ENCODE measurements at regions not wholly inside any gene's neighbourhood (a gene's known extent, or its start where the extent isn't known, plus 50 kb on each side); places are given as distances from the start of the nearest gene placed in this dataset.

DNA sequence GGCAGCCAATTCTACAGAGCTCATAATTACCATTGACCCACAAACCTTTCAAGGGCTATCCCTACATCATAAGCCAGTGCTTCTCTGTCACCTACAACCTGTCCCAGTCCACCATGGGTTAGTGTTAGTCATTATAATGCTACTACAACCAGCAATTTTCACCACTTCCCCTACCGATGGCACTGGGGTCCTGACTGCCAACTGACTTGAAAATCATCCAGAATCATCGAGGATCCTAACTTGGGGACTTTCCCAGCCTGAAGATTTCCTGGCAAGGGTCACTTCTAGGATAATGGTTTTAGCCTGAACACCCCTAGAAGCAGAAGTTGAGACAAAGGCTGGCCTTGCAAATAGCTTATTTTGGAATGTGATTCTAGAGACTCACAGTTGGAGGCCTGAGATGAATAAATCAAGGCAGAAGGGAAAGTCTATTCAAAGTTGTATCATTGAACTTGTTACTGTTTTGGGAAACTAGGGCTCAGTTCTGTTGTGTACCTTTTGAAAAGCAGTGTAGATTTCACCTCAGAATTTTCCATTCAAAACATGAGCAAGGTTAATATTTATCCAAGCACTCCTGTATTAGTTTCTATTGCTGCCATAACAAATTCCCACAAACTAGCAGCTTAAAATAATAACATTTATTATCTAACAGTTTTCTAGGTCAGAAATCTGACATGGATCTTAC lies 633.0 kb downstream of the LRRC70 start:
- no peak for DNase-seq
- Histone ChIP-seq H3K79me2 (ENCODE audit: low read length) (no peaks in the 10 kb centered on the region), H3K27me3 (replicated peaks; ENCODE audit: insufficient read depth, low read length) (no peaks in the 10 kb centered on the region), H3K9me2 (replicated peaks; ENCODE audit: insufficient read depth, low read length) (no peaks in the 10 kb centered on the region), H3K27ac (ENCODE audit: low read length) (no peak overlapping the region), H3K9me3 (replicated peaks; ENCODE audit: insufficient read depth, low read length) (no peaks in the 10 kb centered on the region), H3K4me2 (ENCODE audit: low read depth, low read length) (no peak overlapping the region), H3K4me1 (ENCODE audit: low read length) (no peaks in the 10 kb centered on the region), H3K4me3 (ENCODE audit: low read length) (no peak overlapping the region), H3F3A (ENCODE audit: insufficient read depth, low read length) (no peaks in the 10 kb centered on the region), H4K20me1 (ENCODE audit: insufficient read depth, low read length) (no peaks in the 10 kb centered on the region), H3K9ac (ENCODE audit: low read length) (no peak overlapping the region), H3K36me3 (replicated peaks; ENCODE audit: insufficient read depth, low read length) (no peaks in the 10 kb centered on the region), H2AFZ (ENCODE audit: low read length) (no peak overlapping the region)
- TF ChIP-seq EZH2phosphoT487 (IDR thresholded peaks at IDR 0.05; ENCODE audit: low read length) (no peak), EZH2 (optimal IDR thresholded peaks at IDR 0.05; ENCODE audit: low read depth, low read length) (no peak)
- TF ChIP-seq, protein P1, sequence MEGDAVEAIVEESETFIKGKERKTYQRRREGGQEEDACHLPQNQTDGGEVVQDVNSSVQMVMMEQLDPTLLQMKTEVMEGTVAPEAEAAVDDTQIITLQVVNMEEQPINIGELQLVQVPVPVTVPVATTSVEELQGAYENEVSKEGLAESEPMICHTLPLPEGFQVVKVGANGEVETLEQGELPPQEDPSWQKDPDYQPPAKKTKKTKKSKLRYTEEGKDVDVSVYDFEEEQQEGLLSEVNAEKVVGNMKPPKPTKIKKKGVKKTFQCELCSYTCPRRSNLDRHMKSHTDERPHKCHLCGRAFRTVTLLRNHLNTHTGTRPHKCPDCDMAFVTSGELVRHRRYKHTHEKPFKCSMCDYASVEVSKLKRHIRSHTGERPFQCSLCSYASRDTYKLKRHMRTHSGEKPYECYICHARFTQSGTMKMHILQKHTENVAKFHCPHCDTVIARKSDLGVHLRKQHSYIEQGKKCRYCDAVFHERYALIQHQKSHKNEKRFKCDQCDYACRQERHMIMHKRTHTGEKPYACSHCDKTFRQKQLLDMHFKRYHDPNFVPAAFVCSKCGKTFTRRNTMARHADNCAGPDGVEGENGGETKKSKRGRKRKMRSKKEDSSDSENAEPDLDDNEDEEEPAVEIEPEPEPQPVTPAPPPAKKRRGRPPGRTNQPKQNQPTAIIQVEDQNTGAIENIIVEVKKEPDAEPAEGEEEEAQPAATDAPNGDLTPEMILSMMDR (IDR thresholded peaks at IDR 0.05; ENCODE audit: low read length), result no peak

- TF ChIP-seq EZH2phosphoT487 (IDR thresholded peaks at IDR 0.05; ENCODE audit: low read length), result no peak
- TF ChIP-seq EZH2 (optimal IDR thresholded peaks at IDR 0.05; ENCODE audit: low read depth, low read length), result no peak
- TF ChIP-seq, protein P1 (IDR thresholded peaks at IDR 0.05; ENCODE audit: low read length), result no peak
- Histone ChIP-seq H3K79me2 (ENCODE audit: low read length) (no peaks in the 10 kb centered on the region), H4K20me1 (ENCODE audit: insufficient read depth, low read length) (no peaks in the 10 kb centered on the region), H3K36me3 (replicated peaks; ENCODE audit: insufficient read depth, low read length) (no peaks in the 10 kb centered on the region), H3K27ac (ENCODE audit: low read length) (no peak overlapping the region), H3K4me1 (ENCODE audit: low read length) (no peaks in the 10 kb centered on the region), H3K4me3 (ENCODE audit: low read length) (no peak overlapping the region), H3K4me2 (ENCODE audit: low read depth, low read length) (no peak overlapping the region), H3F3A (ENCODE audit: insufficient read depth, low read length) (no peaks in the 10 kb centered on the region), H3K9ac (ENCODE audit: low read length) (no peak overlapping the region), H3K27me3 (replicated peaks; ENCODE audit: insufficient read depth, low read length) (no peaks in the 10 kb centered on the region), H3K9me3 (replicated peaks; ENCODE audit: insufficient read depth, low read length) (no peaks in the 10 kb centered on the region), H3K9me2 (replicated peaks; ENCODE audit: insufficient read depth, low read length) (no peaks in the 10 kb centered on the region), H2AFZ (ENCODE audit: low read length) (no peak overlapping the region)
- DNase-seq, result no peak
These were observed 627.4 kb downstream of the LRRC70 start for GRCh38 chr5:63205976-63206375.

GRCh38 chr5:63201738-63202137 lies 623.1 kb downstream of the LRRC70 start:
- no peaks in the 10 kb centered on the region for H3K9me3 ChIP-seq (replicated peaks; ENCODE audit: insufficient read depth, low read length)
- no peaks in the 10 kb centered on the region for H3K9me2 ChIP-seq (replicated peaks; ENCODE audit: insufficient read depth, low read length)
- TF ChIP-seq, protein P1 (IDR thresholded peaks at IDR 0.05; ENCODE audit: low read length), result no peak
- no peak for TF ChIP-seq EZH2phosphoT487 (IDR thresholded peaks at IDR 0.05; ENCODE audit: low read length)
- TF ChIP-seq EZH2 (optimal IDR thresholded peaks at IDR 0.05; ENCODE audit: low read depth, low read length), result no peak
- no peak overlapping the region for H3K4me2 ChIP-seq (ENCODE audit: low read depth, low read length)
- no peaks in the 10 kb centered on the region for H4K20me1 ChIP-seq (ENCODE audit: insufficient read depth, low read length)
- no peaks in the 10 kb centered on the region for H3K79me2 ChIP-seq (ENCODE audit: low read length)
- H3K4me1 ChIP-seq (ENCODE audit: low read length), result no peaks in the 10 kb centered on the region
- H3K27ac ChIP-seq (ENCODE audit: low read length), result no peak overlapping the region
- H3F3A ChIP-seq (ENCODE audit: insufficient read depth, low read length), result no peaks in the 10 kb centered on the region
- H2AFZ ChIP-seq (ENCODE audit: low read length), result no peak overlapping the region
- no peaks in the 10 kb centered on the region for H3K36me3 ChIP-seq (replicated peaks; ENCODE audit: insufficient read depth, low read length)
- no peaks in the 10 kb centered on the region for H3K27me3 ChIP-seq (replicated peaks; ENCODE audit: insufficient read depth, low read length)
- H3K9ac ChIP-seq (ENCODE audit: low read length), result no peak overlapping the region
- H3K4me3 ChIP-seq (ENCODE audit: low read length), result no peak overlapping the region
- DNase-seq, result no peak
